ENCODE measurements at regions not wholly inside any gene's neighbourhood (a gene's known extent, or its start where the extent isn't known, plus 50 kb on each side); places are given as distances from the start of the nearest gene placed in this dataset.

GRCh38 chr5:117880932-117881331 is 1107.4 kb downstream of the DTWD2 start:
- ChIA-PET POLR2A (no interaction called here), CTCF (interaction anchor here (0.9 to 1.2 kb wide), 3 partner anchors 12 to 29 kb away, joined by 3 to 4 read pairs (median 3); no protein-coding TSS in a partner anchor)
- TF ChIP-seq, protein P1, sequence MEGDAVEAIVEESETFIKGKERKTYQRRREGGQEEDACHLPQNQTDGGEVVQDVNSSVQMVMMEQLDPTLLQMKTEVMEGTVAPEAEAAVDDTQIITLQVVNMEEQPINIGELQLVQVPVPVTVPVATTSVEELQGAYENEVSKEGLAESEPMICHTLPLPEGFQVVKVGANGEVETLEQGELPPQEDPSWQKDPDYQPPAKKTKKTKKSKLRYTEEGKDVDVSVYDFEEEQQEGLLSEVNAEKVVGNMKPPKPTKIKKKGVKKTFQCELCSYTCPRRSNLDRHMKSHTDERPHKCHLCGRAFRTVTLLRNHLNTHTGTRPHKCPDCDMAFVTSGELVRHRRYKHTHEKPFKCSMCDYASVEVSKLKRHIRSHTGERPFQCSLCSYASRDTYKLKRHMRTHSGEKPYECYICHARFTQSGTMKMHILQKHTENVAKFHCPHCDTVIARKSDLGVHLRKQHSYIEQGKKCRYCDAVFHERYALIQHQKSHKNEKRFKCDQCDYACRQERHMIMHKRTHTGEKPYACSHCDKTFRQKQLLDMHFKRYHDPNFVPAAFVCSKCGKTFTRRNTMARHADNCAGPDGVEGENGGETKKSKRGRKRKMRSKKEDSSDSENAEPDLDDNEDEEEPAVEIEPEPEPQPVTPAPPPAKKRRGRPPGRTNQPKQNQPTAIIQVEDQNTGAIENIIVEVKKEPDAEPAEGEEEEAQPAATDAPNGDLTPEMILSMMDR (IDR thresholded peaks at IDR 0.05; ENCODE audit: control extremely low read depth, extremely low read depth, low read depth, missing control alignments), result no peak
- DNase-seq (ENCODE audit: extremely low spot score), result no peak

GRCh38 chr5:117877731-117878130 is 1110.6 kb downstream of the DTWD2 start:
- TF ChIP-seq, protein P1 (IDR thresholded peaks at IDR 0.05; ENCODE audit: control extremely low read depth, extremely low read depth, low read depth, missing control alignments), result no peak
- DNase-seq (ENCODE audit: extremely low spot score), result no peak
- POLR2A ChIA-PET, result no interaction called here
- CTCF ChIA-PET, result no interaction called here

- ChIA-PET POLR2A (no interaction called here), CTCF (interaction anchor here (1.6 kb wide), 1 partner anchor 14 kb away, joined by 4 read pairs; no protein-coding TSS in a partner anchor)
- DNase-seq (ENCODE audit: extremely low spot score), result no peak
- TF ChIP-seq, protein P1 (IDR thresholded peaks at IDR 0.05; ENCODE audit: control extremely low read depth, extremely low read depth, low read depth, missing control alignments), result no peak
Measured at GRCh38 chr5:117872798-117873368, 1115.5 kb downstream of the DTWD2 start.

- TF ChIP-seq, protein P1 (IDR thresholded peaks at IDR 0.05; ENCODE audit: control extremely low read depth, extremely low read depth, low read depth, missing control alignments), result no peak
- no peak for DNase-seq (ENCODE audit: extremely low spot score)
- ChIA-PET CTCF (interaction anchor here (0.8 to 1.2 kb wide), 2 partner anchors 11 to 19 kb away, joined by 3 to 4 read pairs; no protein-coding TSS in a partner anchor), POLR2A (no interaction called here)
Measured at GRCh38 chr5:117869596-117869995, 1118.8 kb downstream of the DTWD2 start.

DNA sequence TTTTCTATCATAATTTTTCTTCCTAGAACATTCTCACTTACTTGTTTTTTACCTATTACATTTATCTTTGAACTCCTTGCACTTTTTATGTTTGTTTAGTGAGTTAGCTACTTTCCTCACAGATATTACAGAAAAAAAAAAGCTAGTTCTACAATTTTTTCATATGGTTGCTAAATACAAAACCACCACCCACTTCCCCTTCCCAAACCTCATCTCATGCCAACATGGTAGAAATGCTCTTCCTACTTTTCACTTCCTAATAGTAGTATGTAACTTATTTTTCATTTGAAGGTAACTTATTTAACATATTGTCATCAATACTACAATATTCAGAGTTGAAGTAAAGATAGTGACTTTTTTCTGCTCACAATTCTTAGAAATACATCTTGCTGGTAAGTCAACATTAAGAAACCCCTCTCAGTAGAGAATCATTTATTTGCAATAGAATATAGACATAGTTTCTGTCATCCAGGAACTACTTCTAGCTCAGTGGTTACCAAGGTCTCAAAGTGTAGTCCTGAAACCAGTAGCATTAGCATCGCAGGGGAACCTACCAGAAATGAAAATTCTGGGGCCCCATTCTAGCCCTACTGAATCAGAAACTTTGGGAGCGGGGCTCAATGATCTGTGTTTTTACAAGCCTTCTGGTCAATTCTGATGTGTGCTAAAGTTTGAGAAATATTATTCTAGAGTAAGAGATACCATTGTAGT is 1124.6 kb downstream of the DTWD2 start:
- no peak for DNase-seq (ENCODE audit: extremely low spot score)
- ChIA-PET POLR2A (no interaction called here), CTCF (interaction anchor here (1.5 kb wide), 1 partner anchor 16 kb away, joined by 3 read pairs; no protein-coding TSS in a partner anchor)
- TF ChIP-seq, protein P1 (IDR thresholded peaks at IDR 0.05; ENCODE audit: control extremely low read depth, extremely low read depth, low read depth, missing control alignments), result no peak

DNA sequence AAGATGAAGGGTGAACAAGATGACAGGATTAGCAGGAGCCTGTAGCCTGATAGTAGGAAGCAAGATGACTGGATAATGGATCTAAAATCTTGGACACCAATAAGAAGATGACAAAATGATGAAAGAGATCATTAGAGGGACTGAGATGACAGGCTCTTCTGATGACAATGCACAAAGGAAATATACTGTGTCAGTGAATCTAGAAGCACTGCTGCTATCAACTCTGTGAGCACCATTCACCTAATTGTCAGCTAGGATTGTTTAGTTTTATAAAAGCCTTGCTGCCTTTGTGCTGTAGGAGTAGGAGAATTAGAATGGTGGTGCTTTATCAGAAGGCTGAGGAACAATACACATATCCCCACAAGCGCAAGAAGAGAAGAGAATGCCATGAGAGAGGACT is 1127.8 kb downstream of the DTWD2 start:
- CTCF ChIA-PET, result no interaction called here
- POLR2A ChIA-PET, result no interaction called here
- DNase-seq (ENCODE audit: extremely low spot score), result no peak
- TF ChIP-seq, protein P1 (IDR thresholded peaks at IDR 0.05; ENCODE audit: control extremely low read depth, extremely low read depth, low read depth, missing control alignments), result no peak
